ENCODE measurements at regions not wholly inside any gene's neighbourhood (a gene's known extent, or its start where the extent isn't known, plus 50 kb on each side); places are given as distances from the start of the nearest gene placed in this dataset.

DNA sequence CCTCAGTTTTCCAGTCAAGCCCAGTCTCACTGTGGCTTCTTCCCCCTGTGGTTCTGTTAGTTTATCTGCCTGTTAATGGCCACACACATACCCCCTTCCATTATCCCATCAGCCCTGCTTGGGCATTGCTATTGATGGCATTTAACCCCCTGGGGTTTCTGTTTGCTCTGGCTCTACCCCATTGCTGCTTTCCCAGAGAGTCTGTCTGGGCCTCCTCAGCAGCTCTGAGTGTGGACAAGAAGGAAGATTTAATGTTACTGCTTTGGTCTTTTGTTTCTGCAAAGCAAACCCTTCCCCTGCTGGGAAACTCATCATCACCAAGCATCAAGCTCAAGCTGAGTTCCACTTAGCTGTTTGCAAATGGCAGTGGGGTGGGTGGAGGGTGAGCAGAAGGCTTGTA lies 162.7 kb downstream of the CCT6B start:
- TF ChIP-seq, protein P1, sequence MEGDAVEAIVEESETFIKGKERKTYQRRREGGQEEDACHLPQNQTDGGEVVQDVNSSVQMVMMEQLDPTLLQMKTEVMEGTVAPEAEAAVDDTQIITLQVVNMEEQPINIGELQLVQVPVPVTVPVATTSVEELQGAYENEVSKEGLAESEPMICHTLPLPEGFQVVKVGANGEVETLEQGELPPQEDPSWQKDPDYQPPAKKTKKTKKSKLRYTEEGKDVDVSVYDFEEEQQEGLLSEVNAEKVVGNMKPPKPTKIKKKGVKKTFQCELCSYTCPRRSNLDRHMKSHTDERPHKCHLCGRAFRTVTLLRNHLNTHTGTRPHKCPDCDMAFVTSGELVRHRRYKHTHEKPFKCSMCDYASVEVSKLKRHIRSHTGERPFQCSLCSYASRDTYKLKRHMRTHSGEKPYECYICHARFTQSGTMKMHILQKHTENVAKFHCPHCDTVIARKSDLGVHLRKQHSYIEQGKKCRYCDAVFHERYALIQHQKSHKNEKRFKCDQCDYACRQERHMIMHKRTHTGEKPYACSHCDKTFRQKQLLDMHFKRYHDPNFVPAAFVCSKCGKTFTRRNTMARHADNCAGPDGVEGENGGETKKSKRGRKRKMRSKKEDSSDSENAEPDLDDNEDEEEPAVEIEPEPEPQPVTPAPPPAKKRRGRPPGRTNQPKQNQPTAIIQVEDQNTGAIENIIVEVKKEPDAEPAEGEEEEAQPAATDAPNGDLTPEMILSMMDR (conservative IDR thresholded peaks at IDR 0.05; ENCODE audit: low read depth, low read length): no peak
- TF ChIP-seq EZH2phosphoT487 (IDR thresholded peaks at IDR 0.05; ENCODE audit: borderline replicate concordance, low read length): no peak

Measured in PC-3 (cell line).